ENCODE measurements at regions not wholly inside any gene's neighbourhood (a gene's known extent, or its start where the extent isn't known, plus 50 kb on each side); places are given as distances from the start of the nearest gene placed in this dataset.

DNA sequence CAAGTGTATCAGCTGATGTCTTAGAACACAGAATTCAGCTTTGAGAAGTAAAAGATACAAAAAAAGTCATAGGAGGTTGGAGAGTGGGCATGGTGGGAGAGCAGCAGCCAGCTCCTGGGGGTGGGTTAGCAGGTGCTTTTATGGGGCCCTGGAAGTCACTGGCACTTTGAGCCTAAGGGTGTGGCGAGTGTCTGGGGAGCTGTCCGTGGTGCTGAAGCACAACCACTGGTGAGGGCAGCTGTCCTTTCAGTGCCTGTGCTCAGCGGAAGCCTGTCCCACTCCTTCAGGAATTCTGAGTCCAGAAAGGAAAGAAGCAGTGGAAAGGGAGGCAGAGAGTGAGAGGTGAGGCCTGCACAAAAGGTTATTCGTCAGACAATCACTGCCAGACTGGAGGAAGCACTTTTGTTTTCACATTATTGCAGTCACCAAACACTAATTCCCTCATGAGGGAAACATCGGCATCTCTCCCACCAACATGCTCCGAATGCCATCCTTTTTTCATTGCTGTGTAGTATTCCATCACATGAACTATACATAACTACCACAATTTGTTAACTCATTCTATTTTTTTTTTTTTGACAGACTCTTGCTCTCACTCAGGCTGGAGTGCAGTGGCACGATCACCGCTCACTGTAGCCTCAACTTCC lies 59.4 kb upstream of the RAPGEF1 start:
- Mint-ChIP-seq H3K4me1 (ENCODE audit: low read depth, unreplicated experiment) (no peaks in the 10 kb centered on the region), H3K9me3 (ENCODE audit: unreplicated experiment) (no peaks in the 10 kb centered on the region), H3K27ac (ENCODE audit: unreplicated experiment) (no peak overlapping the region), H3K36me3 (ENCODE audit: insufficient read depth, unreplicated experiment) (no peaks in the 10 kb centered on the region), H3K27me3 (ENCODE audit: insufficient read depth, unreplicated experiment) (peaks cover 19% of the 10 kb centered on the region), H3K4me3 (ENCODE audit: unreplicated experiment) (no peak overlapping the region)
- H3K4me1 ChIP-seq, result no peaks in the 10 kb centered on the region
- H3K4me3 ChIP-seq (ENCODE audit: low read depth, low read length), result no peak overlapping the region
- POLR2A ChIA-PET, result no interaction called here
- H3K9me3 ChIP-seq, result no peaks in the 10 kb centered on the region; the same call in 1 of the 2 replicates
- CTCF ChIA-PET, result no interaction called here
- peak; percentile 68 to 83 for DNase-seq
- TF ChIP-seq, protein P1, sequence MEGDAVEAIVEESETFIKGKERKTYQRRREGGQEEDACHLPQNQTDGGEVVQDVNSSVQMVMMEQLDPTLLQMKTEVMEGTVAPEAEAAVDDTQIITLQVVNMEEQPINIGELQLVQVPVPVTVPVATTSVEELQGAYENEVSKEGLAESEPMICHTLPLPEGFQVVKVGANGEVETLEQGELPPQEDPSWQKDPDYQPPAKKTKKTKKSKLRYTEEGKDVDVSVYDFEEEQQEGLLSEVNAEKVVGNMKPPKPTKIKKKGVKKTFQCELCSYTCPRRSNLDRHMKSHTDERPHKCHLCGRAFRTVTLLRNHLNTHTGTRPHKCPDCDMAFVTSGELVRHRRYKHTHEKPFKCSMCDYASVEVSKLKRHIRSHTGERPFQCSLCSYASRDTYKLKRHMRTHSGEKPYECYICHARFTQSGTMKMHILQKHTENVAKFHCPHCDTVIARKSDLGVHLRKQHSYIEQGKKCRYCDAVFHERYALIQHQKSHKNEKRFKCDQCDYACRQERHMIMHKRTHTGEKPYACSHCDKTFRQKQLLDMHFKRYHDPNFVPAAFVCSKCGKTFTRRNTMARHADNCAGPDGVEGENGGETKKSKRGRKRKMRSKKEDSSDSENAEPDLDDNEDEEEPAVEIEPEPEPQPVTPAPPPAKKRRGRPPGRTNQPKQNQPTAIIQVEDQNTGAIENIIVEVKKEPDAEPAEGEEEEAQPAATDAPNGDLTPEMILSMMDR (IDR thresholded peaks at IDR 0.05; ENCODE audit: insufficient read depth in 1 of 2, low read depth in 1 of 2, low read length in 1 of 2, severe bottlenecking in 1 of 2, unreplicated experiment in 1 of 2), result no peak
- no peaks in the 10 kb centered on the region for H3K36me3 ChIP-seq (ENCODE audit: control insufficient read depth, insufficient read depth, low read length)
- no TSS peak for BruUV-seq (replicated peaks)
- intact Hi-C loops (cut with micrococcal nuclease; ENCODE audit: unreplicated experiment), result loop anchor here (1.0 kb wide), 1 partner anchor 25 kb away; no protein-coding TSS in a partner anchor
- H3K27me3 ChIP-seq (replicated peaks; ENCODE audit: control insufficient read depth, insufficient read depth, low read length), result no peaks in the 10 kb centered on the region; the same call in 1 of the 2 replicates

GRCh38 chr9:131798246-131798645 lies 58.4 kb upstream of the RAPGEF1 start:
- H3K9me3 ChIP-seq, result no peaks in the 10 kb centered on the region; the same call in 1 of the 2 replicates
- DNase-seq, result no peak
- no peaks in the 10 kb centered on the region; the same call in 1 of the 2 replicates for H3K27me3 ChIP-seq (replicated peaks; ENCODE audit: control insufficient read depth, insufficient read depth, low read length)
- no peak overlapping the region for H3K4me3 Mint-ChIP-seq (ENCODE audit: unreplicated experiment)
- H3K36me3 Mint-ChIP-seq (ENCODE audit: insufficient read depth, unreplicated experiment), result no peaks in the 10 kb centered on the region
- no TSS peak for BruUV-seq (replicated peaks)
- H3K27ac Mint-ChIP-seq (ENCODE audit: unreplicated experiment), result no peak overlapping the region
- ChIA-PET CTCF (no interaction called here), POLR2A (no interaction called here)
- H3K36me3 ChIP-seq (ENCODE audit: control insufficient read depth, insufficient read depth, low read length), result no peaks in the 10 kb centered on the region
- no peaks in the 10 kb centered on the region for H3K4me1 ChIP-seq
- H3K9me3 Mint-ChIP-seq (ENCODE audit: unreplicated experiment), result no peaks in the 10 kb centered on the region
- no peak overlapping the region for H3K4me3 ChIP-seq (ENCODE audit: low read depth, low read length)
- H3K4me1 Mint-ChIP-seq (ENCODE audit: low read depth, unreplicated experiment), result no peaks in the 10 kb centered on the region
- TF ChIP-seq, protein P1 (IDR thresholded peaks at IDR 0.05; ENCODE audit: insufficient read depth in 1 of 2, low read depth in 1 of 2, low read length in 1 of 2, severe bottlenecking in 1 of 2, unreplicated experiment in 1 of 2), result no peak
- peaks cover 24% of the 10 kb centered on the region for H3K27me3 Mint-ChIP-seq (ENCODE audit: insufficient read depth, unreplicated experiment)
- intact Hi-C loops (cut with micrococcal nuclease; ENCODE audit: unreplicated experiment), result no loop called here

- CTCF ChIA-PET, result no interaction called here
Observed at GRCh38 chr9:131794393-131794792, 54.5 kb upstream of the RAPGEF1 start.

More at GRCh38 chr9:131794393-131794792, 54.5 kb upstream of the RAPGEF1 start:
- Mint-ChIP-seq H3K27ac (ENCODE audit: unreplicated experiment) (no peak overlapping the region), H3K27me3 (ENCODE audit: insufficient read depth, unreplicated experiment) (peaks cover 27% of the 10 kb centered on the region), H3K4me1 (ENCODE audit: low read depth, unreplicated experiment) (no peaks in the 10 kb centered on the region), H3K4me3 (ENCODE audit: unreplicated experiment) (no peak overlapping the region), H3K9me3 (ENCODE audit: unreplicated experiment) (no peaks in the 10 kb centered on the region), H3K36me3 (ENCODE audit: insufficient read depth, unreplicated experiment) (no peaks in the 10 kb centered on the region)
- Histone ChIP-seq H3K4me3 (ENCODE audit: low read depth, low read length) (no peak overlapping the region), H3K9me3 (no peaks in the 10 kb centered on the region; the same call in 1 of the 2 replicates), H3K4me1 (no peaks in the 10 kb centered on the region), H3K27me3 (replicated peaks; ENCODE audit: control insufficient read depth, insufficient read depth, low read length) (no peaks in the 10 kb centered on the region), H3K36me3 (ENCODE audit: control insufficient read depth, insufficient read depth, low read length) (no peaks in the 10 kb centered on the region)
- intact Hi-C loops (cut with micrococcal nuclease; ENCODE audit: unreplicated experiment), result no loop called here
- no TSS peak for BruUV-seq (replicated peaks)
- no peak for DNase-seq
- POLR2A ChIA-PET, result no interaction called here
- TF ChIP-seq, protein P1 (IDR thresholded peaks at IDR 0.05; ENCODE audit: insufficient read depth in 1 of 2, low read depth in 1 of 2, low read length in 1 of 2, severe bottlenecking in 1 of 2, unreplicated experiment in 1 of 2), result no peak

All from Caco-2 (cell line).